HepG2 (cell line): ENCODE measurements at regions not wholly inside any gene's neighbourhood (a gene's known extent, or its start where the extent isn't known, plus 50 kb on each side); places are given as distances from the start of the nearest gene placed in this dataset.

Experiments used
- ISL2 ChIP-seq: sonication (generic); formaldehyde crosslinking; IDR thresholded peaks from 2 replicates; pipeline ENCODE4 v1.5.0; 2020; ENCODE audit warnings: missing genetic modification reagents
- MNT ChIP-seq: fragments of 450-650 bp; IDR thresholded peaks from 2 replicates; pipeline ENCODE4 v1.6.1; 2016
- NFATC3 ChIP-seq: sonication (generic); formaldehyde crosslinking; IDR thresholded peaks from 2 replicates; pipeline ENCODE4 v1.5.1; 2020; ENCODE audit warnings: mild to moderate bottlenecking, missing genetic modification reagents
- PRPF4 ChIP-seq: fragments of 200-400 bp; formaldehyde crosslinking; IDR thresholded peaks from 2 replicates; pipeline ENCODE4 v1.6.1; 2016; ENCODE audit warnings: low read length, low read depth; ENCODE audit not compliant: poor library complexity, severe bottlenecking
- RAD21 ChIP-seq: fragments of 450-650 bp; formaldehyde crosslinking; IDR thresholded peaks from 2 replicates; pipeline ENCODE4 v1.5.0; 2020; ENCODE audit warnings: mild to moderate bottlenecking
- SMAD3 ChIP-seq: sonication (generic); formaldehyde crosslinking; IDR thresholded peaks from 2 replicates; pipeline ENCODE4 v1.4.0; 2020; ENCODE audit warnings: missing genetic modification reagents
- SMARCE1 ChIP-seq: fragments of 450-650 bp; IDR thresholded peaks from 2 replicates; pipeline ENCODE4 v1.6.1; 2017; ENCODE audit warnings: borderline replicate concordance
- TAF1 ChIP-seq: sonication (generic); formaldehyde crosslinking; IDR thresholded peaks from 2 replicates; pipeline ENCODE4 v1.4.0; 2020; ENCODE audit warnings: missing genetic modification reagents
- ZFP36 ChIP-seq: fragments of 150-350 bp; IDR thresholded peaks from 2 replicates; pipeline ENCODE4 v1.6.1; 2018; ENCODE audit warnings: borderline replicate concordance, low read length, low read depth; ENCODE audit not compliant: partially characterized antibody
- ZNF274 ChIP-seq: sonication (generic); formaldehyde crosslinking; IDR thresholded peaks from 2 replicates; pipeline ENCODE4 v1.5.1; 2020; ENCODE audit warnings: mild to moderate bottlenecking, missing genetic modification reagents
- ZNF660 ChIP-seq: sonication (generic); formaldehyde crosslinking; IDR thresholded peaks from 2 replicates; pipeline ENCODE4 v1.5.1; 2020; ENCODE audit warnings: mild to moderate bottlenecking, low read depth, missing genetic modification reagents, borderline replicate concordance
- TF ChIP-seq, protein P1 (sequence below): sonication (generic); formaldehyde crosslinking; IDR thresholded peaks from 2 replicates; pipeline ENCODE4 v1.4.0; 2020; ENCODE audit warnings: mild to moderate bottlenecking, missing genetic modification reagents
- TF ChIP-seq, protein P2 (sequence below): sonication (generic); formaldehyde crosslinking; IDR thresholded peaks from 2 replicates; pipeline ENCODE4 v1.5.0; 2020; ENCODE audit warnings: mild to moderate bottlenecking, missing genetic modification reagents, moderate library complexity

- TF ChIP-seq ZFP36 (no peak), ISL2 (no peak), RAD21 (CRISPR knock-in tag) (no peak), SMARCE1 (no peak), NFATC3 (CRISPR knock-in tag) (no peak), ZNF660 (CRISPR knock-in tag) (no peak), SMAD3 (CRISPR knock-in tag) (no peak), TAF1 (CRISPR knock-in tag) (no peak), ZNF274 (CRISPR knock-in tag) (no peak), PRPF4 (no peak), MNT (no peak)
- TF ChIP-seq, protein P1, sequence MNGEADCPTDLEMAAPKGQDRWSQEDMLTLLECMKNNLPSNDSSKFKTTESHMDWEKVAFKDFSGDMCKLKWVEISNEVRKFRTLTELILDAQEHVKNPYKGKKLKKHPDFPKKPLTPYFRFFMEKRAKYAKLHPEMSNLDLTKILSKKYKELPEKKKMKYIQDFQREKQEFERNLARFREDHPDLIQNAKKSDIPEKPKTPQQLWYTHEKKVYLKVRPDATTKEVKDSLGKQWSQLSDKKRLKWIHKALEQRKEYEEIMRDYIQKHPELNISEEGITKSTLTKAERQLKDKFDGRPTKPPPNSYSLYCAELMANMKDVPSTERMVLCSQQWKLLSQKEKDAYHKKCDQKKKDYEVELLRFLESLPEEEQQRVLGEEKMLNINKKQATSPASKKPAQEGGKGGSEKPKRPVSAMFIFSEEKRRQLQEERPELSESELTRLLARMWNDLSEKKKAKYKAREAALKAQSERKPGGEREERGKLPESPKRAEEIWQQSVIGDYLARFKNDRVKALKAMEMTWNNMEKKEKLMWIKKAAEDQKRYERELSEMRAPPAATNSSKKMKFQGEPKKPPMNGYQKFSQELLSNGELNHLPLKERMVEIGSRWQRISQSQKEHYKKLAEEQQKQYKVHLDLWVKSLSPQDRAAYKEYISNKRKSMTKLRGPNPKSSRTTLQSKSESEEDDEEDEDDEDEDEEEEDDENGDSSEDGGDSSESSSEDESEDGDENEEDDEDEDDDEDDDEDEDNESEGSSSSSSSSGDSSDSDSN (CRISPR knock-in tag) = no peak
- TF ChIP-seq, protein P2, sequence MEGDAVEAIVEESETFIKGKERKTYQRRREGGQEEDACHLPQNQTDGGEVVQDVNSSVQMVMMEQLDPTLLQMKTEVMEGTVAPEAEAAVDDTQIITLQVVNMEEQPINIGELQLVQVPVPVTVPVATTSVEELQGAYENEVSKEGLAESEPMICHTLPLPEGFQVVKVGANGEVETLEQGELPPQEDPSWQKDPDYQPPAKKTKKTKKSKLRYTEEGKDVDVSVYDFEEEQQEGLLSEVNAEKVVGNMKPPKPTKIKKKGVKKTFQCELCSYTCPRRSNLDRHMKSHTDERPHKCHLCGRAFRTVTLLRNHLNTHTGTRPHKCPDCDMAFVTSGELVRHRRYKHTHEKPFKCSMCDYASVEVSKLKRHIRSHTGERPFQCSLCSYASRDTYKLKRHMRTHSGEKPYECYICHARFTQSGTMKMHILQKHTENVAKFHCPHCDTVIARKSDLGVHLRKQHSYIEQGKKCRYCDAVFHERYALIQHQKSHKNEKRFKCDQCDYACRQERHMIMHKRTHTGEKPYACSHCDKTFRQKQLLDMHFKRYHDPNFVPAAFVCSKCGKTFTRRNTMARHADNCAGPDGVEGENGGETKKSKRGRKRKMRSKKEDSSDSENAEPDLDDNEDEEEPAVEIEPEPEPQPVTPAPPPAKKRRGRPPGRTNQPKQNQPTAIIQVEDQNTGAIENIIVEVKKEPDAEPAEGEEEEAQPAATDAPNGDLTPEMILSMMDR (CRISPR knock-in tag) = peak; percentile 47
These were observed 80.3 kb downstream of the DYNAP start for GRCh38 chr18:54671291-54671881.
